ENCODE measurements at regions not wholly inside any gene's neighbourhood (a gene's known extent, or its start where the extent isn't known, plus 50 kb on each side); places are given as distances from the start of the nearest gene placed in this dataset.

GRCh38 chr9:135388530-135388929, 91.1 kb upstream of the PPP1R26 start:
- TF ChIP-seq CTCF (IDR thresholded peaks at IDR 0.05), result no peak
- no peak for TF ChIP-seq POLR2A (IDR thresholded peaks at IDR 0.05)
- TF ChIP-seq EP300 (IDR thresholded peaks at IDR 0.05), result no peak
